ENCODE measurements at regions not wholly inside any gene's neighbourhood (a gene's known extent, or its start where the extent isn't known, plus 50 kb on each side); places are given as distances from the start of the nearest gene placed in this dataset.

DNA sequence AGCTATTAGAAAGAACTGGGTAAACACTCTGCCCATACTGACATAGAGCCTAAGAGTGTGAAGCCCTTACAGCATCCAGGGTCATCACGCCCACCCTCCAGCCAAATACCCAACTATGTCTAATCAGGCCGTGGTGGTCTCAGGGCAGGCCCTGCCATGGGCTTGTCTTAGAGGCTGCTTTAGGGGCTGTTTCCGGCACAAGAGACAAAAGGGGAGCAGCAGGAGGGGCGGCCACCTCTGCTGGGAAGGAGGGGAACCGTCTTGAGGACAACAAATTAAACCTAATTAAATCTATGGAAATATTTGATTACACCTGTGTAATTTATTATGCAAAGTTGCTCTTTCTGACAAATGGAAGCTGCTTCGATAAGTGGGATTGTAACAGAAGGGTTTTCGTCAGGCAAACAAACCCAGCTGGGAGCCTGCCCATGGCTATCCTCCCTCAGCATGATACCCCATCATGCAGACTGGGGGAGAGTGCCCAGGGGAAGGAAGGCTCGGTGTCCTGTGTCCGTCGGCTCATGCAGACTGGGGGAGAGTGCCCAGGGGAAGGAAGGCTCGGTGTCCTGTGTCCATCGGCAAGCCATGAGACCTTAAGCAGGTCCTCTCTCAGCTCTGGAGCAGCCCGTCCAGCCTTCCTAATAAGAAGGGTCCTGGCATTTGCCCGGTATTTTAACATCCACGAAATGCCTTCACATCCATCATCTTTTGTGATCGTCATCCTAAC, 163.6 kb upstream of the B3GAT1 start:
- no peak for DNase-seq (ENCODE audit: low read depth)

DNA sequence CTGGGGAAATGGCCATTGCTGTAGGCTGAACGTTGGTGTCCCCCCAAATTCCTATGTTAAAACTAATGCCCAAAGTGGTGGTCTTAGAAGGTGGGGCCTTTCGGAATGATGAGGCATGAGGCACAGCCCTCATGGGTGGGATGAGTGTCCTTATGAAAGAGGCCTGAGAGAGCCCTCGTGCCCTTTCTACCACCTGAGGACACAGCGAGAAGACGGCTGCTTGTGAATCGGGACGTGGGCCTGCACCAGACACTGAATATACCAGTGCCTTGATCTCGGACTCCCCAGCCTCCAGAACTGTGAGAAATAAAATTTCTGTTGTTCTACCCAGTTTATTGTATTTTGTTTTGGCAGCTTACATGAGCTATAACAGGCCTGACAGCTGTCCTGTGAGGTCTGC, 162.9 kb upstream of the B3GAT1 start:
- DNase-seq (ENCODE audit: low read depth), result no peak

DNA sequence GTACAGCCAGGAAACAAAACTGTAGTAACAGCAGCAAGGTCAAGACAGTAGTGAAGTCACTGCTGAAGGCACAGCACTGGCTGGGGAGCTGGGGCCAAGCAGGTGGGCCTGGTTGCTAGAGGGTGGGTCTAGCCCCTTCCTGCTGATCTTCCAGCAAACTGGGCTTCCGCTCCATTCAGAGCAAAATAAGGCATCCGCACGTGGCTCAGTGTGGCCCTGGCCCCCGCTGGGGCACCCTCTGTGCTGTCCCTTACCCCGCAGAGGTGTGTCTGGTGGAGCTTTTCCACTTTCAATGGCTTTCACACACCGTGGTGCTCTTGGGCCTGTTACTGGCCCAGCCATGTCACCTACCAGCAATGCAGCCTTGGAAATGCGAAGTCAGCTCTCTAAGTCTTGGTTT, 162.4 kb upstream of the B3GAT1 start:
- DNase-seq (ENCODE audit: low read depth), result no peak

DNA sequence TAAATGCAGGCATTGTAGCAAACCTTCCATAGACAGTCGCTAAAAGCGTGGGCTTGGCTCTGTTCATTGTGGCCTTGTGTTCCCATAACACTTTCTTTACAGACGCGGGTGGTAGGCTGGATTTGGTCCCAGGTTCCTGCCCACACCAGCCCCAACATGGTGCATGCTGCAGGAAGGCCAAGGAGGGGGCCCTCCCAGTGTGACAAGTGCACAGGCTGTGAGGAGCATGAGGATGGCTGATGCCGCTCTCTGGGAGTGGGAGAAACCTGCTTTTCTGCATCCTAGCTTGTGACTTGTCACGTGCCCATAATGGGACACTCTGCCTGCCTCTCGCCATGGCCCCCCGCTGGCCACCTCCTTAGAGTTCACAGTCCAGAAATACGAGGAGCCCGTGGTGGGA, 161.8 kb upstream of the B3GAT1 start:
- no peak for DNase-seq (ENCODE audit: low read depth)

DNA sequence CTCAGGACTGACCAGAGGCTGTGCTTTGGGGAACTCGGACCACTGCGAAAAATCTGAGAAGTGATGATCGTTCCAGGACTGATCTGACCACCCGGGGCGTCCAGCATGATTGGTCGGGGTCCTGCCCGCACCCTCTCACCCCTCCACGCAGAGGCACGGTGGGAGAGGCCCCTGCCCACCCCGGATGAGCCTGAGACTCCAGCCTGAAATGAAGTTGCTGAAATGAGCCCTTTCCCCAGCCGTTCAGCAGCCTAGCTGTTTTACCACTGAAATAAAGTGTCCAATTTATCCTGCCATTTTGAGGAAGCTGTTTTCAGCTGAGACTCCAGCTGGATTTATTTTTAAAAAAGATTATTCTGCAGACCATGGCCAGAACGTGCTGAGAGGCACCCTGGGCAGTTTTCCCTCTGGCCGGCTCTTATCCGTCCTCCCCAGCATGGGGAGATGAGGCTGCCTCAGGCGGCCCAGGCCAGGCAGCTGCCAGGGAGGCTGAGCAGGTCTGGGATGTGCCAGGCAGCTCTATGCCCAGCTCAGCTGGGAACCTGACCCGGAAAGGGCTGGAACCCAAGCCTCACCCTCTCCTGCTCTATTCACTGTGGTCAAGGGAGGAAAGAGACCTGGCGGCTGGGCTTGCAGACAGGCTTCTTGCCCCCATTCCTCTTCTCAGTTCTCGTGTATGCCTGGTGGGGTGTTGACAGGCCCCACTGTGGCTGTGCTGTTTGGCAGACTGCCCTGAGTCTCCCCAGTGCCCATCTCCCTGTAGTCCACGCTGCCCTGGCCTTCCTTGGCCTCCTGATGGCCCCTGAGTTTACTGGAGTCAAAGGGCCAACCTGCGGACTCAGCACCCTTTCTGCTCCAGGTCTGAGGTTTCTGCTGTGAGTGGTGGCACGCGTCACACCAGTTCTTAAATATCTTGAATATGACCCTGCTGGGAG, 161.0 kb upstream of the B3GAT1 start:
- DNase-seq (ENCODE audit: low read depth), result no peak

DNA sequence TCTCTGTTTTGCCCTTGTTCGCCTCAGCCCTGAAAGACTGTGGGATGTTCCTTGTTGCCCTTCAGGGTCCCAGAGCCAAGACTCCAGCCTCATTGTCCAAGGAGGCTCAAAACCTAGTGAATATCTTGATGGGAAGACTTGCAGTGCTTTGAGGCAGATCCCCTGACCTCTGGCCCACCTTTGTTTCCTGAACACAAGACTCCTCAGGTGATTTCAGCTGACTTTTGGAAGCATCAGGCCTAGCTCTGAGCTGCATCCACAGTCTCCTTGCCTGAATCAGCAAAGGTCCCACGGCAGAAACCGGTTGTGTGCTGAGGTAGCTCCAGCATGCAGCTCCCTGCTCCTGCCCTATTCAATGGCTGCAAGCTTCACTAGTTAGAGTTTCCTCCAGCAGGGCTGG, 159.3 kb upstream of the B3GAT1 start:
- DNase-seq (ENCODE audit: low read depth), result no peak

DNA sequence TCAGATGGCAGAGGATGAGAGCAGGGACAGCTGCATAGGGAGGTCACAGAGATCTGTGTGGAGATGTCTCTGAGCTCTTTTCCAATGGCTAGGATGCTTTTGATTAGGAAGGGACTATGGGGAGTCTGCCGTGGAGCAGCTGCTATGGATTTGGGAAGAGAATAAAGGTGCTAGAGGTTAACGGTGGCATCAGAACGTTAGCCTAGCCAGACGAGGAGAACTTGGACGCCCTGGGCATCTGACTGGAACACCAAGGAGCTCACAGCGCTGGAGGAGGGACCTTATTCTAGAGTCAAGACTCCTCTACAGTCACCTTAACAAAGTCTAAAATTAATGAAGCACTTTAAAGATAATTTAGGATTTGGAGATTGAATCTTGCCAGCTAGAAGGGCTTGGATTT, 157.2 kb upstream of the B3GAT1 start:
- no peak for DNase-seq (ENCODE audit: low read depth)

DNA sequence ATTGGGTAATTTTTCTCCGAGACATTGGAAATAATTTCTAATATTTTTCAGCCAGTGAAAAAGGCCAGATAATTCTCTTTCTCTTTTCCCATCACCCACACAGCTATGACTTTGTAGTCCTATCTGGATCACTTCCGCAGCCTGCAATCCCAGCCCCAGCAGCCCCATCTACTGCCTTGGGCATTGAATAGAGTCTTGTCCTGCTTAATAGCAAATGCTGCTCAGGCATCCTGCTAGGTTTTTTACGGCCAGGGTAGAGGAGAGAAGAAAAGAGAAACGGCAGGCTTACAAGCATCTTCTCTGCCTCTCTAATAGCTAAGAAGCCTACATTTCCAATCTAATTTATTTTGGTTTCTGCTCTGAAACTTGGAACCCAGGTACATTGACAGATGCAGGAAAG, 154.3 kb upstream of the B3GAT1 start:
- DNase-seq (ENCODE audit: low read depth), result no peak

DNA sequence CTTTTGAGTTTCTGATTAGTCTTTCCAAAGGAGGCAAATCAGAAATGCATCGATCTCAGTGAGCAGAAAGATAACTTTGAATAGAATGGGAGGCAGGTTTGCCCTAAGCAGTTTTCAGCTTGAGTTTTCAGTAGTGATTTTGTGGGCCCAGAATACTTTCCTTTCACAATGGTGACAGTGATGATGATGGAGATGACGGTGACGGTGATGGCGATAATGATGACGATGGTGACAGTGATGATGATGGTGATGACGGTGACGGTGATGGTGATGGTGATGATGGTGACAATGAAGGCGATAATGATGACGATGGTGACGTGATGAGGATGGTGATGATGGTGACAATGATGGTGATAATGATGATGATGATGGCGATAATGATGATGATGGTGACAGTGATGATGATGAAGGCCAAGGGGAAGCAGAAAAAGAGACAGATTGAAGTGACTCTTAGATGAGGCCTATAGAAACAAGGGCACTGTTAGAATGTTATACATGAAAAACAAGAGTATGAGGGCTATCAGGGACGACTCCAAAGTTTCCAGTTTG, 153.4 kb upstream of the B3GAT1 start:
- DNase-seq (ENCODE audit: low read depth), result no peak

DNA sequence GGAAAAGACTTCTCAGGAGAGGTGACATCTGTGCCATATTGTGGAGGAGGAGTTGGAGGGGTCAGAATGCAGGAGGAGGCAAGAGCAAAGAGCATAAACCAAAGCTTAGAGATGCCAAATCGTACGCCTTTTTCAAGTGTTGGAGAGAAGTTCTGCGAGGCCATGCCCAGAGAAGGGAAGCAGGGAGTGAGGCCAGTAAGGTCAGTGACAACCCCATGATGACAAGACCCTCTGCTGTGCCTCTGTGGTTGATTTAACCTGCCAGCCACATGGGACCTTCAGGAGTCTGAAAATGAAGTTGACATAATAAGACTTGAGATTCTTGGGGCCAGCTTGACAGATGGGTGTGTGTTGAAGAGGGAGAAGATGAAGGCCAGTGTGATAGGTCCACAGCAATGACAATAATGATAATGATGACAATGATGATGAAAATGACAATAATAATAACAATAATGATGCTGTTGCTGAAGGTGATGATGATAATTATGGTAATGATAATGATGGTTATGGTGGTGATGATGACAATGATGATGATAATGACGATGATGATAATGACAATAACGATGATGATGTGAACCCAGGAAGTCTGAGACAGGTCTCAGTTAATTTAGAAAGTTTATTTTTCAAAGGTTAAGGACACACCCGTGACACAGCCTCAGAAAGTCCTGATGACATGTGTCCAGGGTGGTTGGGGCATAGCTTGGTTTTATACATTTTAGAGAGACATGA, 152.6 kb upstream of the B3GAT1 start:
- DNase-seq (ENCODE audit: low read depth), result no peak

DNA sequence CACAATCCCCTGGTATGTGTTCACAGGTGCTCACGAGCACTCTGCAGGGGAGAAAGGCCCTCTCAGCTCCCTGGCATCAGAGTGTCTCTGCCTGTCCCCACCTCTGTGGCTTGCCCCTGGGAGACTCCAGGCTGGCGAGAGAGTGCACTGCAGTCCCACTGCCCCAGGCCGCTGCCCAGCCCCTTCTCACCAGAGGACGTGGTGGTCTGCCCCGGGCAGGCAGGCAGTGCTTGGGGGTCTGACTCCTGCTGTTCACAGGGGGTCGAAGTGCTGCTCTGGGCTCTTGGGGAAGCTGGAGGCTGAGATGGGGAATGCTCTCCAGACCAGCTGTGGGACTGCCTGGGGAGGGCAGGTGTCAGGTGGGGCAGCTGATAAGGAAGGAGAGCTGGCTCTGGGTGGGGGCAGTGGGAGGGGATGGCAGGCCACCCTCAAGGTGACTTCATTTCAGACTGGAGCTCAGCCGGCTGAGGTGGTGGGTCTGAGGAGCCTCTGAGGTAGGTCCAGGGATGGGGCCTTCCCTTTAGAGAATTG, 151.0 kb upstream of the B3GAT1 start:
- DNase-seq (ENCODE audit: low read depth), result no peak

DNA sequence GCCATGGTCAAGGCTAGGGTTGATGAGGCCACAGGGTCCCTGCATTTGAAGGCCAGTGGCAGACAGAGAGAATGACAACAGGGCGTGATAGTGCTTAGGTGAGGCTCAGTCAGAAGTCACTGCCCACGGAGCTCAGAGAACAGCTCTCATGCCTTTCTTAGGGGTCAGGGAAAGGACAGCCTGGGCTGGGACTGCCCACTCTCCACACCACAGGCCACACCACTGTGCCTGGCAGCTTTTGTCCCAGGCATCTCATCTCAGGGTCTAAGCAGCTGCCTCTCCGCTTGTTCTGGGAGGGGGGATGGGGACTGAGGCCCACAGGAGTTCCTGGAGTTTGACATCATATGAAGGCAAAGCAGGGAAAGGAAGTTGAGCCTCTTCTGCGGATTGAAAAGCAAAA, 150.2 kb upstream of the B3GAT1 start:
- DNase-seq (ENCODE audit: low read depth), result no peak

DNA sequence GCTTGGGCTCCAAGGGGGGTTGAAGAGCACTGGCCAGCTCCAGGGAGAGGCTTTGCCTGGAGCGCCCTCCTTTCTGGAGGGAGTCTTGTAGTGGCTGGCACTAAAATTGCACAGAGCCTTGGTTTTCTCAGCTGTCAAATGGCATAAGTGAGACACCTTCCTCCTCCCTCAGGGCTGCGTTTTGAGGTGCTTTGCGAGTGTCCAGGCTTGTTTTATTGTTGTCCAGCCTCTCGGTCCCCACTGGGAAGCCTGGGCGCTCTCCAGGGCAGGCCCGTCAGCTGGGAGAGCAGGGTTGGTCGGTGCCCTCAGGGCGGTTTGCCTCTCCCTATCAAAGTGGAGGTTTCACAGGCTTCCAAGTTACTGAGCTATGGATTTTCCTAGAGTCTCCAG, 149.3 kb upstream of the B3GAT1 start:
- DNase-seq (ENCODE audit: low read depth), result no peak

DNA sequence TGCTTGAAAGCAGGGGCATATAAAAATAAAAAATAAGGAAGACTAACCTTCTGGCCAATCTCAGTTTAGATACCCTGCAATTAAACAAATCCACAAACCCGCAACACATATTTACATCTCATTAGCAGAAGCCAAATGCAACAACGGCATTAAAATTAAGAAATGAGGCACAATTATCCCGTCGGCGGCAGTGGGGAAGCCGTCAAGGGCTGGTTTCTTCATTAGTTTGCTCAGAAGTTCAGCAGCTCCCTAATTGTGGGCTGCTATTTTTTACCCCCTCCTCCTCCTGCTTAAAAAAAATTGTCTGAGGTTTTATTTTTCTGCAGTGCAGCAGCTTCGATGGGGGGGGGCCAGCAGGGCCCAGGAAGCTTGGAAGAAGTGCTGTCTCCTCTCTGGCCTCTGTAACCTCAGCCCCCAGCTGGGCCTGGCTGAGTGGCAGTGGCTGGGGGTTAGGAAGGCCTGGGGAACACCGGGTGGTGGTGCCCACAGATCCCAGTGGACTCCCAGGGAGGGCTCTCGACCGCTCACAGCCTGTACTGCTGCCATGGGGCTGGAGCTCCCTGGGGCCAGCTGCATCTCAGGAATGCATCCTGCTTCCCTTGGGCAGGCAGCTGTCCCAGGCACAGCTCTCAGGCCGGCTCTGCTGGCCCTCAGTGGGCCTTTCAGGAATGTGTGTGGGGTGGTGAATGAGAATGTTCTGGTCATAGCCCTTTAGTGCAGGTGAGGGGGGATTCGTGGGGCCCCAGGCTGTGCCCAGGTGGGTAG, 148.7 kb upstream of the B3GAT1 start:
- no peak for DNase-seq (ENCODE audit: low read depth)

DNA sequence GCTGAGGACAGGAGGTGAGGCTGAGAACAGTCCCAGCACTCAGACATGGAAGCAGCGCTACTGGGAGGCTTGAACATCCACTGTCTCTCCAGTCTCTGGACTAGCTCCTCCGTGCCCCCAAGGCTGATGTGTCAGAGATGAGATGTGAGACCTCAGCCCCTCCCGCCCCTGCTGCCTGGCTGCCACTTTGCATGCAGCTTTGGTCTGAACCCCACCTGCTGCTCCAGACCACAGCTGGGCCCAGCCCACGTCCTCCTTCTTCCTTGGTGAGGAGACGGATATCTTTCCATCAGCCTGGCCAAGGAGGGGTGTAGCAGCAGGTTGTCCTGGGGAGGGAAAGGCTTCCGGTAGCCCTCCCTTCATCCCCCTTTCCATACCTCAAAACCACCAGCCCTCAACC, 148.0 kb upstream of the B3GAT1 start:
- DNase-seq (ENCODE audit: low read depth), result no peak

DNA sequence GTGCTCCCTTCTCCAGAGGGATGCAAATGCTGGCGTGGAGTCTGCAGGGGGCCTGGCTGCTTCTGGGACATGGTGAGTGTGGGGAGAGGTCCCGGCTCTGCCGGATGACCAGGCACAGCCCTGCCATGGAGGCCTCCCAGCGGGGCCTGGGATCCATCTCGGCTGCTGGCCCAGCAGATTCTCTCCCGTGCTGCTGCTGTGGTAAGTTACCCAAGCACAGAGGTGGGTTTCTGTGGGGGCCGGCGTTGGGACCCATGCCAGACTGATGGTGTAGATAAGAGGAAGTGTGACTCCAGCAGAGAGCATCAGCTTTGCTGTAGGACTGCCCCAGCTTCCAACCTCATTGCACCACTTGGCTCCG, 147.5 kb upstream of the B3GAT1 start:
- DNase-seq (ENCODE audit: low read depth), result no peak

DNA sequence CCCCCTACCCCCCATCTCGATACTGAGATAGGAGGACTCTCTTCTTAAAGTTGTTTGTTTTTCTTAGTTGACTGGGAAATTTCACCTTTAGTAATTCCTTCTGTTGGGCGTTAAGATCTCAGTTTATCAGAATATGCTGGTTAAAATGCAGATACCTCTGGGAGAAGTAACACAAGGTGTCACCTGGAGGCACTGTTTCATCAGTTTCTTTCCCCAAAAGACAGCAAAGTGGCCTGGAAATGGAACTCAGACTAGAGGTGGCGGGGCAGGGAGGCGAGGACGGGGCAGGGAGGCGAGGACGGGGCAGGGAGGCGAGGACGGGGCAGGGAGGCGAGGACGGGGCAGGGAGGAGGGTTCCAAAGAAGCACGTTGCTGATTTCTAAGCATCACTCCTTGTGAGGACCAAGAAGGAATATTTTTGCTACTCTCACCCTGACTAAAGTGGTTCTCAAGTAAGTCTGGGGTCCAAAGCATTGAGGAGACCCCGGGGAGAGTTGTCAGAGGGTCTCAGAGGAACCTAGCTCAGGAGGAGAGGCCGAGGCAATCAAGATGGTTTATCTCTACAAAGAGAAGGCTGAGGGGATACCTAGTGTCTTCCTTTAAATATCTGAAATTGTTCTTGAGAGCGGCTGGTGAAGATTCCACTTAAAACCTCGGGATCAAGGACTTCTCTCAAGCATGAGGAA, 147.0 kb upstream of the B3GAT1 start:
- DNase-seq (ENCODE audit: low read depth), result no peak

DNA sequence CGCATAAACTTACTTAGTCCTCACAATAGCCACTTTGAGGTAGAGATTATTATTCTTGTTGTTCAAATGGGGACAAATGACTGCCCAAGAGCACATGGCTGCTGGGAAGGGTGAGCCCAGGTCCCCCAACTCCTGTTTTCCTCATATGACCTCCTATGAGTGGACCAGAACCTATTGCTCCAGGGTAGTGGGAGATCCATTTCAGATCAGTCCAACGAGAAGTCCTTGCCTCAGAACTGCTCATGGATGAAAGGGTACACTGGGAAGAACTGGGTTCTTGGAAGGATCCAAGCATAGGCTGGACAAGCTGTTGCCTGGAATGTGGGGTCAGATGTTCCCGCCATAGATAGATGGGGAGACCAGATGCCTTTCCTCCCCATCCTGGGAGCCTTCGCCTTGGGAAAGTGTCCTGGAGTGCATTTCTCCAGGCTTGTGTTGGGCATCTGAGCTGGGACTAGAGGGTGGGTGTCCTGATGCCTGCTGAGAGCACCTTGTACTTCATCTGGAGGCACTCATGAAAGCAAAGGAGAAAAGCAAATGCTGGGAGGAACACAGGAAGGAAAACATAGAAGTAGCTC, 146.3 kb upstream of the B3GAT1 start:
- no peak for DNase-seq (ENCODE audit: low read depth)

DNA sequence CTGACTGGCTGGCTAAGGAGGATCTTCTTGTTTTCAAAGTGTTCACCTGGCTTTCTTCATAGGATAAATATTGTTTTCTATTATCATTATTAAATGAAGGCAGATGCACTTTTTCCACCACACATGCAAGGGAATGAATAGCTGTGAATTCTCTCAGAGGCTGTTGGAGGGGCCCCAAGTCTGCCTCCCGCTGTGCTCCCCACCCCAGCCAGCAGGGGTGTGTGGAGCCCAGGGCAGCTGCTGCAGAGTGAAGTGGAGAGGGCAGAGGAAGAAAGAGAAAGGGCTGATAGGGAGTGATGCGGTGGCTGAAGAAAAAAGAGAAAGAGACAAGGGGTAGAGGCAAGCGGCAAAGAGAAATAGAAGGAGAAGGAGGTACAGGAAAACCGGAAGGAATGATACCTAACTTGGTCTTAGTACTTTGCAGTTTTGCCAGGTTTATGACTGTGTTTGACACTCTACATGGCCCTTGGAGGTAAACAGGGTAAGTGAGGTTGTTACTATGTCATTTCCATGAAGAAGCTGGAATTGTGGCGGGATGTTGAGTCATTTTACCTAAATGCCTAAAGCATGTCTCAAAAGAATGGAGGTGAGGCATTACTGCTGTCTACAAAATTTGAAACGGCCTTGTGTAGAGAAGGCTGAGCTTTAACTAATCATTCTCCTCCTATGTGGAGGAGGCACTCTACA, 145.7 kb upstream of the B3GAT1 start:
- no peak for DNase-seq (ENCODE audit: low read depth)

DNA sequence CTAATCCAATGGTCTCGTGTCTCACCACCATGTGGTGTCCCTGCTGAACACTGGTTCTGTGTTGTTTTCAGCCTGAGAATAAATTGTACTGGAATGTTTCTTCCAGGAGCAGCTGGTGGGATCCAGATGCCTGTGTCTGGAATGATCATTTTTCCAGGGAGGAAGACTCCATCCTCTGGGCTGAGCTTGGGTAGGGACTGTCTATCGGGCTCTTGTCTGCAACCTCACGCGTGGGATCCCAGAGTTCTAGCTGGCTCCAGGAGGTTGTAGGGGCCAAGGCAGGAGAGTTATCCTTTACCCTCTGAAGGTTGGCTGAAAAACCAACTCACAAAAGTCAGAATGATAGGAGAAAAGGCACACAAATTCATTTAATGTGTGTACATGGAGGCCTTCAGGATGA, 144.1 kb upstream of the B3GAT1 start:
- no peak for DNase-seq (ENCODE audit: low read depth)
